GM23338 (cell line): ENCODE measurements at regions not wholly inside any gene's neighbourhood (a gene's known extent, or its start where the extent isn't known, plus 50 kb on each side); places are given as distances from the start of the nearest gene placed in this dataset.

Experiments
- ATAC-seq: fragments of 200-7000 bp; cut with Tn5 transposase; 3 replicates; pipeline ENCODE4 v1.9.1; 2020
- DNase-seq: peaks from one replicate; pipeline ENCODE4 v3.0.0-alpha.2; 2015; ENCODE audit warnings: low spot score
- H2AFZ ChIP-seq: fragments of 200-600 bp; sonication (generic); 2 replicates; pipeline ENCODE4 v1.8.0; 2016; ENCODE audit warnings: antibody characterized with exemption, mild to moderate bottlenecking, moderate library complexity
- H3F3A ChIP-seq: fragments of 200-600 bp; sonication (generic); replicated peaks from 2 replicates; pipeline ENCODE4 v1.8.0; 2017; ENCODE audit warnings: antibody characterized with exemption, mixed run types, low read depth
- H3K27ac ChIP-seq: fragments of 200-600 bp; sonication (generic); 2 replicates; pipeline ENCODE4 v1.6.1; 2016; ENCODE audit warnings: low read depth
- H3K27me3 ChIP-seq: fragments of 200-600 bp; sonication (generic); 2 replicates; pipeline ENCODE4 v1.8.0; 2016; ENCODE audit warnings: mild to moderate bottlenecking, mixed run types, moderate library complexity; ENCODE audit not compliant: insufficient read depth
- H3K36me3 ChIP-seq: fragments of 200-600 bp; sonication (generic); 2 replicates; pipeline ENCODE4 v1.8.0; 2016; ENCODE audit warnings: mild to moderate bottlenecking; ENCODE audit not compliant: insufficient read depth
- H3K4me1 ChIP-seq: fragments of 200-600 bp; sonication (generic); 2 replicates; pipeline ENCODE4 v1.8.0; 2016; ENCODE audit warnings: mild to moderate bottlenecking, moderate library complexity; ENCODE audit not compliant: insufficient read depth
- H3K4me2 ChIP-seq: fragments of 200-600 bp; sonication (generic); 2 replicates; pipeline ENCODE4 v1.7.1; 2017; ENCODE audit warnings: mixed run types
- H3K4me3 ChIP-seq: fragments of 200-600 bp; sonication (generic); 2 replicates; pipeline ENCODE4 v1.6.1; 2016; ENCODE audit warnings: mixed run types
- H3K79me2 ChIP-seq: fragments of 200-600 bp; sonication (generic); replicated peaks from 2 replicates; pipeline ENCODE4 v1.8.0; 2017; ENCODE audit warnings: mild to moderate bottlenecking; ENCODE audit not compliant: insufficient read depth
- H3K9me2 ChIP-seq: fragments of 200-600 bp; sonication (generic); 2 replicates; pipeline ENCODE4 v1.8.0; 2017; ENCODE audit not compliant: insufficient read depth
- H4K20me1 ChIP-seq: fragments of 200-600 bp; sonication (generic); replicated peaks from 2 replicates; pipeline ENCODE4 v1.8.0; 2017; ENCODE audit warnings: mild to moderate bottlenecking; ENCODE audit not compliant: insufficient read depth
- H3K27ac Mint-ChIP-seq: 2 replicates; pipeline ENCODE4 v1.8.0; 2020; ENCODE audit warnings: inconsistent platforms, mild to moderate bottlenecking, moderate library complexity, mixed read lengths
- H3K27me3 Mint-ChIP-seq: 3 replicates; pipeline ENCODE4 v1.8.0; 2022; ENCODE audit warnings: low read depth, mild to moderate bottlenecking, moderate library complexity, mixed read lengths, inconsistent platforms; ENCODE audit not compliant: insufficient read depth, poor library complexity
- H3K36me3 Mint-ChIP-seq: 3 replicates; pipeline ENCODE4 v1.8.0; 2021; ENCODE audit warnings: low read depth, mild to moderate bottlenecking, inconsistent platforms, moderate library complexity, mixed read lengths
- H3K4me1 Mint-ChIP-seq: 3 replicates; pipeline ENCODE4 v1.8.0; 2020; ENCODE audit warnings: mild to moderate bottlenecking, inconsistent platforms, mixed read lengths
- H3K4me3 Mint-ChIP-seq: 3 replicates; pipeline ENCODE4 v1.8.0; 2021; ENCODE audit warnings: moderate library complexity, mild to moderate bottlenecking, inconsistent platforms, mixed read lengths
- H3K9me3 Mint-ChIP-seq: 3 replicates; pipeline ENCODE4 v1.8.0; 2020; ENCODE audit warnings: moderate library complexity, mild to moderate bottlenecking, inconsistent platforms, mixed read lengths
- CREB1 ChIP-seq: fragments of 250-450 bp; sonication (Bioruptor Pico); IDR thresholded peaks from 2 replicates; pipeline ENCODE4 v1.5.0; 2020; ENCODE audit warnings: low read depth, mild to moderate bottlenecking, moderate library complexity
- CTCF ChIP-seq, 2 experiments: fragments of 200-600 bp in 1 of 2; sonication (generic) in 1 of 2; conservative IDR thresholded peaks; 2 replicates each; pipeline versions ENCODE4 v1.5.1 to v1.6.1; 2016 to 2017; ENCODE audit warnings: antibody characterized with exemption in 2 of 2, low read depth in 2 of 2, mild to moderate bottlenecking in 2 of 2, moderate library complexity in 1 of 2
- ETS1 ChIP-seq: IDR thresholded peaks from 2 replicates; pipeline ENCODE4 v1.6.1; 2016; ENCODE audit warnings: antibody characterized with exemption
- EZH2 ChIP-seq: fragments of 200-600 bp; sonication (generic); IDR thresholded peaks from one replicate; pipeline ENCODE4 v1.8.0; 2017; ENCODE audit warnings: antibody characterized with exemption, mild to moderate bottlenecking, low read depth; ENCODE audit not compliant: unreplicated experiment
- JUNB ChIP-seq: IDR thresholded peaks from one replicate; pipeline ENCODE4 v1.6.1; 2016; ENCODE audit warnings: antibody characterized with exemption; ENCODE audit not compliant: unreplicated experiment
- NANOG ChIP-seq: IDR thresholded peaks from 2 replicates; pipeline ENCODE4 v1.6.1; 2016; ENCODE audit warnings: antibody characterized with exemption, borderline replicate concordance
- REST ChIP-seq: IDR thresholded peaks from one replicate; pipeline ENCODE4 v1.6.1; 2018; ENCODE audit warnings: antibody characterized with exemption; ENCODE audit not compliant: unreplicated experiment
- STAT1 ChIP-seq: IDR thresholded peaks from one replicate; pipeline ENCODE4 v1.6.1; 2016; ENCODE audit warnings: antibody characterized with exemption; ENCODE audit not compliant: unreplicated experiment
- ZNF331 ChIP-seq: fragments of 250-450 bp; sonication (Bioruptor Pico); IDR thresholded peaks from 2 replicates; pipeline ENCODE4 v1.5.0; 2020; ENCODE audit warnings: low read depth, mild to moderate bottlenecking, moderate library complexity

- TF ChIP-seq REST, result no peak
- TF ChIP-seq ZNF331 (CRISPR knock-in tag), result no peak
Measured at GRCh38 chr3:18765662-18766061, 340.5 kb upstream of the SATB1 start (continued).

GRCh38 chr3:18765161-18765560, 340.0 kb upstream of the SATB1 start:
- H3K27ac ChIP-seq, result no peak overlapping the region
- H3K36me3 ChIP-seq, result no peaks in the 10 kb centered on the region
- no peak overlapping the region for H3K4me3 ChIP-seq
- Mint-ChIP-seq H3K36me3 (no peaks in the 10 kb centered on the region), H3K27me3 (peaks cover 2% of the 10 kb centered on the region), H3K9me3 (no peaks in the 10 kb centered on the region), H3K4me1 (no peaks in the 10 kb centered on the region), H3K4me3 (no peak overlapping the region), H3K27ac (no peak overlapping the region)
- no peaks in the 10 kb centered on the region for H3K9me2 ChIP-seq
- no peaks in the 10 kb centered on the region for H3K27me3 ChIP-seq
- DNase-seq (no peak), ATAC-seq (no peak)
- no peaks in the 10 kb centered on the region for H3F3A ChIP-seq
- no peak overlapping the region for H3K4me2 ChIP-seq
- H2AFZ ChIP-seq, result peak overlapping the region; percentile 57; the same call in 1 of the 2 replicates
- no peaks in the 10 kb centered on the region for H4K20me1 ChIP-seq
- TF ChIP-seq JUNB, result no peak
- no peak for TF ChIP-seq EZH2
- TF ChIP-seq NANOG, result no peak
- no peak for TF ChIP-seq REST
- TF ChIP-seq STAT1, result no peak
- TF ChIP-seq ZNF331 (CRISPR knock-in tag), result no peak
- no peak for TF ChIP-seq CTCF (conservative IDR thresholded peaks at IDR 0.05; ENCODE audit: low read depth in 2 of 2)
- no peak for TF ChIP-seq CREB1 (CRISPR knock-in tag)
- TF ChIP-seq ETS1, result no peak
- no peaks in the 10 kb centered on the region for H3K4me1 ChIP-seq
- H3K79me2 ChIP-seq, result no peaks in the 10 kb centered on the region
